GM12891 (cell line): ENCODE measurements at regions not wholly inside any gene's neighbourhood (a gene's known extent, or its start where the extent isn't known, plus 50 kb on each side); places are given as distances from the start of the nearest gene placed in this dataset.

Source experiments
- POLR2A ChIP-seq: IDR thresholded peaks from 2 replicates; pipeline ENCODE4 v1.6.1; 2011; ENCODE audit warnings: low read depth, low read length, control low read depth
- POLR2AphosphoS5 ChIP-seq: IDR thresholded peaks from 2 replicates; pipeline ENCODE4 v1.6.1; 2011; ENCODE audit warnings: low read depth, low read length, control low read depth
- POU2F2 ChIP-seq: IDR thresholded peaks from 2 replicates; pipeline ENCODE4 v1.6.1; 2011; ENCODE audit warnings: low read depth, mild to moderate bottlenecking, control low read depth, low read length, moderate library complexity
- SPI1 ChIP-seq: IDR thresholded peaks from 2 replicates; pipeline ENCODE4 v1.6.1; 2011; ENCODE audit warnings: low read depth, low read length, control low read depth
- TAF1 ChIP-seq: IDR thresholded peaks from 2 replicates; pipeline ENCODE4 v1.6.1; 2011; ENCODE audit warnings: low read depth, low read length, control low read depth

DNA sequence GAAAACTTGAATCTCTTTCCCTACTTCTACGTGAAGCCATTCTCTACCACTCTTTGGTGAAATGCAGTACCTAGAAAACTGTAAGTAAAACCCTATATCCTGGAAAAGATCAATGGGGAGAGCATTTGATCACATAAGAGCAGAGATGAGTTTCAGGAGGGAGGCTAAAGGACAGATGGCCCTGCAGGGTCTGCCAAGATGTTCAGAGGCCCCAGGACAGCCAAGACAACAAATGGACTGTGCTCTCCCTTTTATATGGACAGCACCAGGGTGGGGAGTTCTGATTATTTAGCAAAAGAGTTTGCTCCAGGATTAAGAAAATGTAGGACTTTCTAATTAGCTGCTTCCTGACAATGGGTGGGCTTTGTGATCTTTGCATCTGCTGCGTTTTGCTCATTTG, 101.7 kb downstream of the DCK start:
- no peak for TF ChIP-seq POLR2A
- TF ChIP-seq POLR2AphosphoS5 = no peak
- TF ChIP-seq TAF1 = no peak
- TF ChIP-seq SPI1 = no peak
- no peak for TF ChIP-seq POU2F2
